ENCODE measurements at regions not wholly inside any gene's neighbourhood (a gene's known extent, or its start where the extent isn't known, plus 50 kb on each side); places are given as distances from the start of the nearest gene placed in this dataset.

DNA sequence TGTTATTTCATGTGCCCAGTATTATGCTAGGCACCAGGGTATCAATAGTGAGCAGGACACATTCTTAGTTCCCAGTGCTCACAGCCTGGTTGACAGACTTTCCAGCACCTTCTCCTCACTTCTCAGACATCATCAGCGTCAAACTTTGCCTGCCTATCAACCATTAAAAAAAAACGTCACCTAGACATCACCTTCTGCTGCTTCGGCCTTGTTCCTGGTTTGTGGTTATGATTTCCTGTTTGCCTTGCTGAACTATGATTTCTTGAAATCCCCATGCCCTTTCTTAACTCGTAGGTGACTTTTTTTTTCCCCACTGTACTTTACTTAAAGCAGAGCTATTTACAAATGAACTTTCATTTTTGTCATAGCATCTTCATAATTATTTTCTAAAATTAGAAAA lies 60.4 kb upstream of the NABP1 start:
- no peak for DNase-seq

- no peak for DNase-seq
Observed at GRCh38 chr2:191618046-191618780, 59.7 kb upstream of the NABP1 start.

DNA sequence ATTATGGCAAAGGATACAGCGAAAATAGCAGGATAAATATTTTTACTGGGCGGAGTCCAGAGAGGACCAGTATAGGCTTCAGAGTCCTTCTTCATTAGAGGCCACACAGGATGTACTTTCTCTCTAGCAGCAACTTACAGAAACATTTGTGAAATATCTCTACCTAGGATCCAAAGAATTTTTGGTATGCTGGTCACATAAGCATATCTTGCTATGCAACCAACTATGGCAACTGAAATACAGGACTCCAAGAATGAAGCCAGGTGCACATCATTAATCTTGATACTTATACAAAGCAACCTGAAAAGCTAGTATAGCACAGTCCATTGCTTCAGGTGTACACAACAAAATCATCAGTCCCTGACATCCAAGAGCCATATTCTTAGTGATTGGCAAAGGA lies 59.1 kb upstream of the NABP1 start:
- no peak for DNase-seq

- no peak for DNase-seq
Observed at GRCh38 chr2:191620144-191620543, 57.8 kb upstream of the NABP1 start.

- no peak for DNase-seq
Observed at GRCh38 chr2:191622374-191623320, 55.3 kb upstream of the NABP1 start.

- peak; percentile 14 for DNase-seq
Observed at GRCh38 chr2:191625016-191625415, 52.9 kb upstream of the NABP1 start.

GRCh38 chr2:191625446-191625845 lies 52.5 kb upstream of the NABP1 start:
- no peak for DNase-seq

GRCh38 chr2:191626497-191627151 lies 51.3 kb upstream of the NABP1 start:
- DNase-seq: no peak

DNA sequence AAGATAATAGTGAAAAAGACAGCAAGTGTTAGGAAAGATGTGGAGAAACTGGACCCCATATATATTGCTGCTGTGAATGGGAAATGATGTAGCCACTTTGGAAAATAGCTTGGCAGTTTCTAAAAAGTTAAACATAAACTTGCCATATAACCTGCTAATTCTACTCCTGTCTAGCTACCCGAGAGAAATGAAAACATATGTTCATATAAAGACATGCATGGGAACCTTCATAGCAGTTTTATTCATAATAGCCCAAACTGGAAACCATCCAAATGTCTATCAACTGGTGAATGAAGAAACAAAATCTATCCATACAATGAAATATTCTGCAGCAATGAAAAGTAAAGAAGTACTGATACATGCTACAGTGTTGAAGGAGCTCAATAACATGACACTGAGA lies 50.4 kb upstream of the NABP1 start:
- DNase-seq: no peak

All from NCI-H69 (cell line).